GM21786 (cell line): ENCODE measurements at regions not wholly inside any gene's neighbourhood (a gene's known extent, or its start where the extent isn't known, plus 50 kb on each side); places are given as distances from the start of the nearest gene placed in this dataset.
"Not testable (repeated sequence)": the region's sequence is repeated elsewhere in the genome, so short reads cannot be mapped to it uniquely, and the experiment has no call there.

ENCODE experiments used
- ATAC-seq: cut with Tn5 transposase; IDR thresholded peaks from one replicate; pipeline ENCODE4 v1.9.1; 2021; ENCODE audit not compliant: unreplicated experiment

GRCh38 chr16:65313936-65314626 is 192.2 kb upstream of the CDH11 start:
- no peak for ATAC-seq

DNA sequence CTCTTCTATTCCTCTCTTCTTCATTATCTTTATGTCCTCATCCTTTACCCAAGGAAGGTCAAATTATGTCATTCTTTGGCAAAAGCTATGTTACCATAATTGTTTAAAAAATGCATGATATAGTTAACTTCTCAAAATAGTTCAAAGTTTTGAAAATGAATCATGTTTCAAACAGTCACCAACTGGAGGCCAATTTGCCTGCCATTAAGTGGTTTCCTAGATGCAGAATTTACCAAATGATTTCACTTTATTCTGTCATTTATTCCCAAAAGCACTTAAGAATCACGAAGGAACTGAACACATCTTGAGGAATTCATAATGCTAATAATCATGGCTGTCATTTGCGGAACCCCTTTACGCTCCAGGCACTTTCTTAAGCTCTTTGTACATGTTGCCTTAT is 190.9 kb upstream of the CDH11 start:
- ATAC-seq: no peak

GRCh38 chr16:65312071-65312470 is 190.2 kb upstream of the CDH11 start:
- no peak for ATAC-seq

DNA sequence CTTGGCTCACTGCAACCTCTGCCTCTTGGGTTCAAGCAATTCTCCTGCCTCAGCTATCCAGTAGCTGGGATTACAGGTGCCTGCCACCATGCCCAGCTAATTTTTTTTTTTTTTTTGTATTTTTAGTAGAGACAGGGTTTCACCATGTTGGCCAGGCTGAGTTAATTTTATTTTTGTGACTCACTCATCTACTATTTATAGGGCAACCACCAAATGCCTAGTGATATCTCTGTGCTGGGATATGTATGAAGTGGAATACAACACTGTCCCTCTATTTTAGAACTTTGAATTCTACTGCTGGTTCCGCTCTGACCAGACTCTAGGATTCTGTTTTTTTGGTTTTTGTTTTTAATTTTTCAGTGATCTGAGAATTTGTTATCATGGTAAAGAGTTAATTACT is 188.6 kb upstream of the CDH11 start:
- ATAC-seq: not testable (repeated sequence)

- ATAC-seq: no peak
Measured at GRCh38 chr16:65309354-65309753, 187.5 kb upstream of the CDH11 start.

DNA sequence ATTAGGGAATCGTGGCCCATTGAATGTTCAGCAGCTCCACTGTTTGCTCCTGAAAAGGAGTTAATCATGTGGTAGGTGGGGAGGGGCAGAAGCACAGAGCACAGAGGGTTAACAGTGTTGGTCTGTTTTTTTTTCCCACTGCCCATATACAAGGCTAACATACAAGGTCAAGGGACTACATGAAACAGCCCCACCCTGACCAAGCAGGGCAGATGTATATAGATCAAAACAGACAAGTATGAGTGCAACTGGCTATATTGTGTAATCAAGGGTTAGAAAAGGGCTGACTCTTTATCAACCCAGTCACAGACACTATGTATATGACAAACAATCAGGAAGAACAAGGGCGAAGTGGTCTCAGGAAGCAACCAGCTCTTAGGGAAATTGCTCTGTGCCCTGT is 186.6 kb upstream of the CDH11 start:
- ATAC-seq: no peak

DNA sequence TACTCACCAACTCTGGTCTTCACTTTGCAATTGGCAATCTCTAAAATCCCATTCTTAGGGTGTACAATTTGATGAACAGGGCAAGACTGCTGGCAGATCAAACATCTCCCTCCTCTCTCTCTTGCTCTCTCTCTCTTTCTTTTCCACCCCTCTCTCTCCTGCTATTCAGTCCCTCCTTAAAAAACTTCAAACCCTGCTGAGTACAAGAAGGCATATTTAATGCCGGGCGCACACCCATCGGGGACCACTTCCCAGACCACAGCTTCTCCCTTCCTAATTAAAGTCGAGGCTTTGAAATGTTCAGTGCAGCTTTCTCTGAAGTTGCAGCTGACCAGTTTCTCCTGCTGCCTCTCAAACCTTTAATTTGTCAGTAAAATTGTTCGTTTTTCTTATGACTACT is 185.4 kb upstream of the CDH11 start:
- ATAC-seq: no peak

GRCh38 chr16:65306722-65307121 is 184.9 kb upstream of the CDH11 start:
- no peak for ATAC-seq

DNA sequence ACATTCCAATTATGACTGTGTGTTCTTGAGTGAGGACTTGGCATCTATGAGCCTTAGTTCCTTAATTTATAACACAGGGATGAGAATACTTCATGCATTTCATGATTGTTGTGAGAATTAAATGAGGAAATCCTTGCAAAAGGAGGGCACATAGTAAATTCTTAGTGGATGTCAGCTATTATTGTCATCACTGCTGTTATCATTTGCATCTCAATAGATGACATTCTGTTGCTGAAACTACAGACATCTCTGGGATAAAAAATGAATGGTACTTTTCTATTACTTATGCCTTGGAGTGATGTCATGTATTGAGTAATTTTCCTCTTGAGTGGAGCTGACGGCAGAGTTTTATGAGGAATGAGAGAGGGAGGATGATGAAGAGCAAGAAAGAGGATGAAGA is 184.4 kb upstream of the CDH11 start:
- ATAC-seq: no peak

DNA sequence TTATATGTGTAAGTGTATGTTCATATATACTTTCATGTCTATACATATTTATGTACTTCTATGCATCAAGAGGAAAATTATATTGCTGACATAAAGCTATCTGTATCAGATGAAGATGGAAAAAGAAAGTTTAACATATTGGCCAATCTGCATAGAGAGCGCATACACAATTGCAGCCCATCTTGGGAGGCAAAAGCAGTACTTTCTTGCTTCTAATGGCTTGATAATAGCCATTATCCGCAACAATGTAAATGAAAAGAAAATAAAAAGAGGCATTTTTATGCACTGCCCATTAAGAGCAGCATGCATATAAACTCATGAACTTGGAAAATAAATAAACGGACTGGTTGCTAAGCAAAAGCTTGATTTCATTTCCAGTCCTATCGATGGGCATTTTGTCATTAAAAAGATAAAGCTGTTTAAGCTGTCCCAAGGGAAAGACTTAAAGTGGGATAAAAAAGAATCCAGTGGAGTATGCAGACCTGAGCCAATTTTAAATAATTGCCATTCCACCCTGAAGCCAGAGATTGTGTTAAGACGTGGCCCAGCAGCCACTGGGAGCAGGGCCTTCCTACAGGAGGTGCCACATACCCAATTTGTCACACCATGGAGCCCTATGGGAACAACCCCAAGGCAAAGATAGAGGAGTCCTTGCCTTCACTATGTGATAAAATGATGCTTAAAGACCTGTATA is 183.6 kb upstream of the CDH11 start:
- ATAC-seq: no peak

GRCh38 chr16:65301029-65301428 is 179.2 kb upstream of the CDH11 start:
- no peak for ATAC-seq

DNA sequence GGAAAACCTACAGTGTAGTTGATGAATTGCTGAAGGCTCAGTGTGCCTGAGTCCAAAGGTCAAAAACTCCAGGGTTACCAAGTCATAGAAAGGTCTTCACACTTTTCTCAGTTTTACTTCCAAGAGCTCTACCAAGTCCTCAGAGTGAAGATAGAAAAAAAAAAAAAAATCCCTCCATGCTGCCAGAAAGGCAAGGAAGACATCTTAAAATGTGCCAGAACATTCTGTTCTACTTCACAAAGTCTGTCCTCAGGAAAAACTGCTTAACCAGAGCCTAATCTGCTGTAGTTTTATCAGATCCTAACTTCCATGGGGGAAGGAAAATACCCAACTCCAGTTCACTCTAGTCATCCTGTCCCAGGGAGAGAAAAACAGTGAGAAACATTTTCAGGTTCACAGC is 175.6 kb upstream of the CDH11 start:
- no peak for ATAC-seq

GRCh38 chr16:65295527-65295926 is 173.7 kb upstream of the CDH11 start:
- no peak for ATAC-seq

GRCh38 chr16:65294708-65295107 is 172.8 kb upstream of the CDH11 start:
- no peak for ATAC-seq

DNA sequence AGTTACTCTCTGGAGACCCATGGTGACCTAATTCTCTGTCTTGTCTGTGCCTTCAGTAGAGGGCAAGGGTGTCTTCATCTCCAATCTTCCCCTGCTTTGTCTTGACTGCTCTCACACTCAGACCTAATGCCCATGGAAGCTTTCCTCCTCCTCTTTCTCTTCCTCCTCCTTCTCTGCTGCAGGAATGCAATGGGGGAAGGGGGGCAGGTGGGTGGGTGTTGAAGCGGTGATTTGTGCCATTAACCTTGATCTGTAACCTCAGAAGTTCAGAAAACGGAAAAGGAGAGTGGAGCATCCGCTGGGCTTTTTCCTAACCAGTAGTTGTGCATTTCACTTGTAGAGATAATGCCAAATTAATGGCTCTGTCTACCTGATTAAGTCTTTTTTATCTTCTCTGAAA is 172.3 kb upstream of the CDH11 start:
- ATAC-seq: no peak

DNA sequence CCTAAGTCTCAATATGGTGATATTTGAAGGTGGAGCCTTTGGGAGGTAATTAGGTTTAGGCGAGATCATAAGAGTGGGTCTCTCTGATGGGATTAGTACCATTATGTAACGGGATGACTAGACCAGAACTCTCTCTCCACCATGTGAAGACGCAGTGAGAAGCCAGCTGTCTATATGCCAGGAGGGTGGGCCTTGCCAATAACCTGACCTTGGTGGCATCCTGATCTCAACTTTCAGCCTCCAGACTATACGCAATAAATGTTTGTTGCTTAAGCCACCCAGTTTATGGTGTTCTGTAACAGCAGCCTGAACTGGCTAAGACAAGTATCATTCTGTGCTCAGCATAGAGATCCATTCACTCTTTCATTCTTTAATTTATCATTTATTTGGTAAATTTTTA is 167.2 kb upstream of the CDH11 start:
- ATAC-seq: no peak

GRCh38 chr16:65287307-65287706 is 165.4 kb upstream of the CDH11 start:
- ATAC-seq: no peak

DNA sequence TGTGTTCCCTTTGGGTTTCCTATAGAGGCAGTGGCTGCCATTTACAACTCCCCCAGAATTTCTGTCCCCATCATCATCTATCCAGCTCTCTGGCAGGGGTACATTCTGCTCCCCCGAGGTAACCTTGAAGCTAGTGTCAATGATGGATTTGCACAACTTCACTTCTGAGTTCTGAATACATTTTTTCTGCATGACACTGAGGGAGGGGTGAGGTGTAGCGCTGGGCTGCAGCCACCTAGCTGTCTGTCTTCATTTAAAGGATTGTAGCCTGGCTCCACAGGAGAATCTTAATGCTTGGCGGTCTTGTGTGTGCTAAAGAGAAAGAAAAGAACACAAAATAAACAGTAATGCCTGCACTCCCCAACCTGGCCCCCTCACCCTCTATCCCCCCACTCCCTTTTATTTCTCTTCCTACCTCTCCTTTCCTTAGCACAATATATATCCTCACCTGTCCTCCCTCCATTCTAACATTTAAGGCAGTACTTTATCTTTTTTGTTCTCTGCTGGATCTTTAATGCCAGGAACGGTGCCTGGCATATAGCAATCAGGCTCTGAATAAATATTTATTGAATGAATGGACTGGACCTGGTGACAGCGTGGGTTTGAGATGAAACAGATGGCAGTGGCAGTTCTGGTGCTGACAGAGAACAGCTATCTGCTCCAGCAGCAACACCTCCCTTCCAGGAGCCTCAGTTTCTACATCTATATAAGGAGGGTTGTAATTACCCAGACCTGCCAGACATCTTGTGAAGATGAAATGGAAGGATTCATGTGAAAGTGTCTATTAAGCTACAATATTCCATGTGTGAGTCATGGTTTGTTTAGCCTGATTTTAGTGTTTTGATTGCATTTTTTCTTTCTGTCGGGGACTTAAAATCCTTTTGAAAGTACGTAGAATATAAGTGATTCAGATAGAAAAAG is 163.5 kb upstream of the CDH11 start:
- ATAC-seq: no peak

- no peak for ATAC-seq
Measured at GRCh38 chr16:65284626-65285025, 162.8 kb upstream of the CDH11 start.

GRCh38 chr16:65283181-65283651 is 161.4 kb upstream of the CDH11 start:
- ATAC-seq: no peak

- no peak for ATAC-seq
Measured at GRCh38 chr16:65281586-65281985, 159.7 kb upstream of the CDH11 start.
